Pancreas (tissue), 10 donors: ENCODE measurements at regions not wholly inside any gene's neighbourhood (a gene's known extent, or its start where the extent isn't known, plus 50 kb on each side); places are given as distances from the start of the nearest gene placed in this dataset.

Source experiments
- ATAC-seq, 4 donors: fragments of 200-7000 bp; cut with Tn5 transposase; one replicate each; pipeline versions ENCODE4 v1.8.0 to v1.9.1; 2020; ENCODE audit warnings: mild to moderate bottlenecking in 4 of 4, moderate library complexity in 4 of 4
- DNase-seq, 6 donors: peaks; one replicate each; pipeline ENCODE4 v3.0.0-alpha.2; 2020
- FAIRE-seq: peaks from 2 replicates; lab custom pipeline; 2012; peaks lifted over from hg19 to GRCh38; lab: Jason Lieb, UNC
- H3K27ac ChIP-seq, 4 donors: fragments of 200-600 bp; sonication (generic); 1 replicate in 3 of 4; 2 replicates in 1 of 4; pipeline versions ENCODE4 v1.5.0 to v1.8.0; 2020
- H3K27me3 ChIP-seq, 4 donors: fragments of 200-600 bp; one replicate each; pipeline ENCODE4 v1.8.0; 2021
- H3K36me3 ChIP-seq, 3 donors: fragments of 200-600 bp; sonication (generic) in 1 of 3; one replicate each; pipeline versions ENCODE4 v1.5.0 to v1.8.0; 2020 to 2021
- H3K4me1 ChIP-seq, 3 donors: fragments of 200-600 bp; one replicate each; pipeline ENCODE4 v1.8.0; 2021
- H3K4me3 ChIP-seq, 4 donors: fragments of 200-600 bp; sonication (generic) in 2 of 4; one replicate each; pipeline versions ENCODE4 v1.5.0 to v1.8.0; 2020 to 2021
- H3K9me3 ChIP-seq, 4 donors: fragments of 200-600 bp; one replicate each; pipeline ENCODE4 v1.8.0; 2021
- CTCF ChIP-seq, 4 donors: fragments of 200-600 bp; sonication (generic) in 3 of 4; IDR thresholded peaks; one replicate each; pipeline versions ENCODE4 v1.5.0 to v1.8.0; 2021; ENCODE audit warnings: antibody characterized with exemption in 4 of 4
- WGBS, 2 donors: extraction: QIAGEN DNeasy Blood & Tissue Kit; methylation state at CpG; one replicate each; pipeline ENCODE4 v1.1.7; 2013; 5-methylcytosine and 5-hydroxymethylcytosine counted together
- intact Hi-C, 3 donors: fragments of 100-400 bp; cut with DNase I; formaldehyde crosslinking; loops; one replicate each; pipeline versions ENCODE4 v1.11.1 to v1.14.2; 2022
- donor health status: healthy with polysubstance abuse.
- donor health status: DM: no; HTN: no; CAD: no; lungs with moderate emphysema.
- donor health status: DM: no; HTN: no; CAD: no.
- donor health status: control.
- donor health status: control.
- donor health status: Bipolar disorder and iron deficiency.
- donor health status: DM: yes; HTN: yes; CAD: no.
- donor health status: DM: no; HTN: no; CAD: no.
- donor health status: DM: no; HTN: no; CAD: no.
- donor health status: DM: yes; HTN: yes; CAD: no.

DNA sequence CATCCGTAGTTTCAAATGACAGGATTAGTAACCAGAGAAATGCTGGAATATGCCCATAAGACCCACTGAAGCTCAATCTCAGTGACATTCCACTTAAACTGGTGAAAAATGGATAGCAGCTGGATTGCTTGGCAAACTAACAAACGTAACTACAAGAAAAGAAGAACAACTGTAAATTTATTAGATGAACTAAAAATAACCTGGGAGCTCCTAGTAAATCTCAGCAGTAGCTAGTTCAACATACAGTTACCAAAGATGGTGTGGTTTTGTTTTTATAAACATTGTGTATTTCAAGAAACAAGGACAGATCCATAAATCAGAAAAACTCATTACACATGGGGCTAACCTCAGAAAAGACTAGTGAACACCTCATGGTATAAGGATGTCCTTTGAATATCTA is 531.9 kb downstream of the XIRP2 start:
- no peaks in the 10 kb centered on the region for H3K9me3 ChIP-seq
- no peaks in the 10 kb centered on the region for H3K4me1 ChIP-seq
- 49 to 58% methylated on average over 2 of the region's 2 CpGs for WGBS, 2 donors
- no peak for DNase-seq
- no peak for FAIRE-seq
- H3K27me3 ChIP-seq, result no peaks in the 10 kb centered on the region
- ATAC-seq, result no peak
- no peak overlapping the region for H3K27ac ChIP-seq
- intact Hi-C loops, result no loop called here
- H3K4me3 ChIP-seq, result no peak overlapping the region
- no peak for TF ChIP-seq CTCF (IDR thresholded peaks at IDR 0.05)
- H3K36me3 ChIP-seq, result no peaks in the 10 kb centered on the region

GRCh38 chr2:167415068-167415467 is 526.8 kb downstream of the XIRP2 start:
- Histone ChIP-seq H3K27me3 (no peaks in the 10 kb centered on the region), H3K36me3 (no peaks in the 10 kb centered on the region), H3K9me3 (no peaks in the 10 kb centered on the region), H3K4me1 (no peaks in the 10 kb centered on the region), H3K4me3 (no peak overlapping the region), H3K27ac (no peak overlapping the region)
- intact Hi-C loops, result no loop called here
- TF ChIP-seq CTCF (IDR thresholded peaks at IDR 0.05), result no peak
- no peak for DNase-seq
- ATAC-seq, result no peak
- FAIRE-seq, result no peak

GRCh38 chr2:167411367-167411766 is 523.1 kb downstream of the XIRP2 start:
- Histone ChIP-seq H3K27ac (no peak overlapping the region), H3K9me3 (no peaks in the 10 kb centered on the region), H3K4me3 (no peak overlapping the region), H3K36me3 (no peaks in the 10 kb centered on the region), H3K4me1 (no peaks in the 10 kb centered on the region), H3K27me3 (no peaks in the 10 kb centered on the region)
- no peak for FAIRE-seq
- no peak for DNase-seq
- no peak for TF ChIP-seq CTCF (IDR thresholded peaks at IDR 0.05)
- no peak for ATAC-seq
- intact Hi-C loops, result no loop called here

DNA sequence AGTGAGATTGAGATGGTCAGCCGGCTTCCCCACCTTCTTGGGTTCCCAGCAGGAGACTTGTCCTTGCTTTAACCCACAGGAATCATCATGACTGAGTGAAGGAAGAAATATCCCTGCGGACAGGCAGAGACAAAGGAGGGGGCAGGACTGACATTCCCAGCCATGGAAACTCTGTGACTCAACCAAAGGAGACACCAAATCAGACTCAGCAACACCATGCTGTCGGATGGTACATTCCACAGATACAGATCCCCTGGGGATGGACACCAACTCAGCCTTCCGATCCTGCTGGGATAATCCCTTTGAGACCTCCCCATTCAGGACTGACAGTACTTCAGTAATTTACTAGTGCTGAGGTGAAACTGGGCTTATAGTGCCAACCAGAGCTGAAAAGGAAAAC is 518.3 kb downstream of the XIRP2 start:
- WGBS, 2 donors, result 65 to 70% methylated on average over 4 of the region's 4 CpGs
- no peaks in the 10 kb centered on the region for H3K4me1 ChIP-seq
- intact Hi-C loops, result no loop called here
- no peaks in the 10 kb centered on the region for H3K9me3 ChIP-seq
- no peak for TF ChIP-seq CTCF (IDR thresholded peaks at IDR 0.05)
- DNase-seq (no peak), ATAC-seq (no peak), FAIRE-seq (no peak)
- H3K4me3 ChIP-seq, result no peak overlapping the region
- H3K36me3 ChIP-seq, result no peaks in the 10 kb centered on the region
- no peak overlapping the region for H3K27ac ChIP-seq
- no peaks in the 10 kb centered on the region for H3K27me3 ChIP-seq

- Histone ChIP-seq H3K36me3 (no peaks in the 10 kb centered on the region), H3K27ac (no peak overlapping the region), H3K9me3 (no peaks in the 10 kb centered on the region), H3K4me3 (no peak overlapping the region), H3K4me1 (no peaks in the 10 kb centered on the region), H3K27me3 (no peaks in the 10 kb centered on the region)
- intact Hi-C loops, result no loop called here
- WGBS, 2 donors, result 86 to 94% methylated on average over 6 of the region's 6 CpGs
- no peak for FAIRE-seq
- no peak for ATAC-seq
- no peak for DNase-seq
- TF ChIP-seq CTCF (IDR thresholded peaks at IDR 0.05), result no peak
Observed at GRCh38 chr2:167404627-167405284, 516.5 kb downstream of the XIRP2 start.
